Forelimb muscle (tissue), 1 donor: ENCODE measurements at regions not wholly inside any gene's neighbourhood (a gene's known extent, or its start where the extent isn't known, plus 50 kb on each side); places are given as distances from the start of the nearest gene placed in this dataset.

Experiments
- DNase-seq: peaks from one replicate; pipeline ENCODE4 v3.0.0-alpha.2; 2013; ENCODE audit warnings: low read depth

GRCh38 chr14:97393244-97393643 lies 596.1 kb downstream of the VRK1 start:
- no peak for DNase-seq

GRCh38 chr14:97395068-97395467 lies 597.9 kb downstream of the VRK1 start:
- DNase-seq = no peak

- DNase-seq = no peak
Observed at GRCh38 chr14:97401714-97402113, 604.5 kb downstream of the VRK1 start.

- DNase-seq = no peak
Observed at GRCh38 chr14:97402279-97402678, 605.1 kb downstream of the VRK1 start.

- no peak for DNase-seq
Observed at GRCh38 chr14:97407701-97408407, 610.7 kb downstream of the VRK1 start.

- no peak for DNase-seq
Observed at GRCh38 chr14:97408503-97408902, 611.3 kb downstream of the VRK1 start.

GRCh38 chr14:97408937-97409815 lies 612.0 kb downstream of the VRK1 start:
- no peak for DNase-seq

- DNase-seq = no peak
Observed at GRCh38 chr14:97410667-97411620, 613.8 kb downstream of the VRK1 start.

- DNase-seq = no peak
Observed at GRCh38 chr14:97411938-97412612, 614.9 kb downstream of the VRK1 start.

GRCh38 chr14:97413022-97413539 lies 615.9 kb downstream of the VRK1 start:
- DNase-seq = no peak

GRCh38 chr14:97413966-97414717 lies 617.0 kb downstream of the VRK1 start:
- no peak for DNase-seq

- DNase-seq = no peak
Observed at GRCh38 chr14:97414718-97415098, 617.5 kb downstream of the VRK1 start.

- DNase-seq = no peak
Observed at GRCh38 chr14:97415907-97416306, 618.7 kb downstream of the VRK1 start.

GRCh38 chr14:97416550-97416949 lies 619.4 kb downstream of the VRK1 start:
- no peak for DNase-seq

- no peak for DNase-seq
Observed at GRCh38 chr14:97417331-97417730, 620.1 kb downstream of the VRK1 start.

- DNase-seq = no peak
Observed at GRCh38 chr14:97420211-97420610, 623.0 kb downstream of the VRK1 start.

- no peak for DNase-seq
Observed at GRCh38 chr14:97426776-97427175, 629.6 kb downstream of the VRK1 start.

GRCh38 chr14:97428808-97429440 lies 631.7 kb downstream of the VRK1 start:
- no peak for DNase-seq

GRCh38 chr14:97432586-97432985 lies 635.4 kb downstream of the VRK1 start:
- no peak for DNase-seq
